HEK293 (cell line): ENCODE measurements at regions not wholly inside any gene's neighbourhood (a gene's known extent, or its start where the extent isn't known, plus 50 kb on each side); places are given as distances from the start of the nearest gene placed in this dataset.

Source experiments
- CTCF ChIA-PET: fragments of 350-600 bp; formaldehyde crosslinking; extraction: SDS; loops from one replicate; lab custom pipeline; 2021; ENCODE audit warnings: antibody characterized with exemption; lab: Yijun Ruan, JAX
- POLR2A ChIA-PET: fragments of 300-600 bp; formaldehyde crosslinking; extraction: SDS; loops from one replicate; lab custom pipeline; 2020; ENCODE audit warnings: antibody characterized with exemption, inconsistent platforms; lab: Yijun Ruan, JAX
- H3K27ac ChIP-seq: fragments of 200-500 bp; sonication (Bioruptor generic); 2 replicates; pipeline ENCODE4 v1.5.1; 2014; ENCODE audit warnings: low read depth, low read length, control low read depth, inconsistent platforms; ENCODE audit errors: extremely low read depth
- H3K36me3 ChIP-seq, 2 experiments: fragments of 200-500 bp in 1 of 2; sonication (Bioruptor generic) in 1 of 2; 1 replicate in 1 of 2; 2 replicates in 1 of 2; pipeline ENCODE4 v1.5.1; 2014 to 2017; ENCODE audit warnings: inconsistent platforms in 2 of 2, low read length in 2 of 2; ENCODE audit not compliant: control insufficient read depth in 2 of 2, insufficient read depth in 1 of 2
- H3K4me1 ChIP-seq: fragments of 200-500 bp; sonication (Bioruptor generic); 2 replicates; pipeline ENCODE4 v1.5.1; 2014; ENCODE audit warnings: mild to moderate bottlenecking, low read length, inconsistent platforms; ENCODE audit not compliant: control insufficient read depth, insufficient read depth
- H3K4me3 ChIP-seq: 2 replicates; pipeline ENCODE4 v1.5.1; 2011; ENCODE audit warnings: low read depth, mild to moderate bottlenecking, control low read depth, low read length, moderate library complexity
- H3K9me3 ChIP-seq: fragments of 200-500 bp; sonication (Bioruptor generic); 2 replicates; pipeline ENCODE4 v1.5.1; 2014; ENCODE audit warnings: low read depth, low read length, inconsistent platforms; ENCODE audit not compliant: control insufficient read depth, insufficient read depth
- INSM2 ChIP-seq: fragments of 450-650 bp; formaldehyde crosslinking; IDR thresholded peaks from 2 replicates; pipeline ENCODE4 v1.5.1; 2016; ENCODE audit warnings: missing biosample characterization, missing genetic modification characterization
- KLF1 ChIP-seq: fragments of 450-650 bp; formaldehyde crosslinking; IDR thresholded peaks from 2 replicates; pipeline ENCODE4 v1.5.1; 2016; ENCODE audit warnings: missing biosample characterization, missing genetic modification characterization
- KLF16 ChIP-seq: fragments of 450-650 bp; formaldehyde crosslinking; IDR thresholded peaks from 2 replicates; pipeline ENCODE4 v1.5.1; 2017; ENCODE audit warnings: missing biosample characterization, missing genetic modification characterization
- RBAK ChIP-seq: fragments of 450-650 bp; formaldehyde crosslinking; IDR thresholded peaks from 2 replicates; pipeline ENCODE4 v1.5.1; 2016; ENCODE audit warnings: missing biosample characterization, missing genetic modification characterization
- SCRT1 ChIP-seq: fragments of 450-650 bp; formaldehyde crosslinking; IDR thresholded peaks from 2 replicates; pipeline ENCODE4 v1.5.1; 2016; ENCODE audit warnings: missing biosample characterization, missing genetic modification characterization, borderline replicate concordance
- SCRT2 ChIP-seq: fragments of 450-650 bp; formaldehyde crosslinking; IDR thresholded peaks from 2 replicates; pipeline ENCODE4 v1.5.1; 2016; ENCODE audit warnings: missing biosample characterization, missing genetic modification characterization
- SETDB1 ChIP-seq: IDR thresholded peaks from one replicate; pipeline ENCODE4 v1.6.1; 2017; ENCODE audit warnings: mild to moderate bottlenecking, low read length, moderate library complexity, mixed read lengths; ENCODE audit not compliant: insufficient read length
- TCF7L2 ChIP-seq: IDR thresholded peaks from 2 replicates; pipeline ENCODE4 v1.6.1; 2011; ENCODE audit warnings: low read depth, mild to moderate bottlenecking, inconsistent platforms, low read length, moderate library complexity, borderline replicate concordance
- ZBTB44 ChIP-seq: fragments of 450-650 bp; IDR thresholded peaks from 2 replicates; pipeline ENCODE4 v1.5.1; 2018; ENCODE audit warnings: missing biosample characterization, mild to moderate bottlenecking, missing genetic modification characterization
- ZFP41 ChIP-seq: fragments of 450-650 bp; formaldehyde crosslinking; IDR thresholded peaks from 2 replicates; pipeline ENCODE4 v1.5.1; 2016; ENCODE audit warnings: missing biosample characterization, missing genetic modification characterization, borderline replicate concordance
- ZIC2 ChIP-seq: fragments of 450-650 bp; formaldehyde crosslinking; IDR thresholded peaks from 2 replicates; pipeline ENCODE4 v1.5.1; 2016; ENCODE audit warnings: missing biosample characterization, missing genetic modification characterization
- ZNF239 ChIP-seq: fragments of 450-650 bp; formaldehyde crosslinking; IDR thresholded peaks from 2 replicates; pipeline ENCODE4 v1.5.1; 2016; ENCODE audit warnings: missing biosample characterization, missing genetic modification characterization
- ZNF248 ChIP-seq: fragments of 450-650 bp; formaldehyde crosslinking; IDR thresholded peaks from 2 replicates; pipeline ENCODE4 v1.5.1; 2017; ENCODE audit warnings: missing biosample characterization, missing genetic modification characterization
- ZNF274 ChIP-seq, 2 experiments: fragments of 200-500 bp in 1 of 2; fragments of 450-650 bp in 1 of 2; sonication (Bioruptor generic) in 1 of 2; formaldehyde crosslinking in 1 of 2; IDR thresholded peaks; 2 replicates each; pipeline versions ENCODE4 v1.5.1 to v1.6.1; 2014 to 2016; ENCODE audit warnings: borderline replicate concordance in 1 of 2, inconsistent platforms in 1 of 2, low read length in 1 of 2, missing biosample characterization in 1 of 2, missing genetic modification characterization in 1 of 2
- ZNF350 ChIP-seq: fragments of 450-650 bp; formaldehyde crosslinking; IDR thresholded peaks from 2 replicates; pipeline ENCODE4 v1.5.0; 2017; ENCODE audit warnings: missing biosample characterization, mild to moderate bottlenecking, missing genetic modification characterization
- ZNF37A ChIP-seq: fragments of 450-650 bp; IDR thresholded peaks from 2 replicates; pipeline ENCODE4 v1.5.1; 2018; ENCODE audit warnings: missing biosample characterization, missing genetic modification characterization
- ZNF394 ChIP-seq: fragments of 450-650 bp; formaldehyde crosslinking; IDR thresholded peaks from 2 replicates; pipeline ENCODE4 v1.5.1; 2016; ENCODE audit warnings: missing biosample characterization, missing genetic modification characterization, mild to moderate bottlenecking, moderate library complexity, borderline replicate concordance
- ZNF555 ChIP-seq: fragments of 450-650 bp; formaldehyde crosslinking; conservative IDR thresholded peaks from 2 replicates; pipeline ENCODE4 v1.5.1; 2017; ENCODE audit warnings: missing biosample characterization, mild to moderate bottlenecking, missing genetic modification characterization, inconsistent platforms
- ZNF561 ChIP-seq: fragments of 450-650 bp; IDR thresholded peaks from 2 replicates; pipeline ENCODE4 v1.5.1; 2018; ENCODE audit warnings: missing biosample characterization, missing genetic modification characterization, borderline replicate concordance
- ZNF580 ChIP-seq: fragments of 450-650 bp; formaldehyde crosslinking; IDR thresholded peaks from 2 replicates; pipeline ENCODE4 v1.5.1; 2016; ENCODE audit warnings: missing biosample characterization, missing genetic modification characterization
- ZNF677 ChIP-seq: fragments of 450-650 bp; IDR thresholded peaks from 2 replicates; pipeline ENCODE4 v1.5.0; 2018; ENCODE audit warnings: missing biosample characterization, mild to moderate bottlenecking, missing genetic modification characterization, moderate library complexity
- ZNF830 ChIP-seq: fragments of 450-650 bp; IDR thresholded peaks from 2 replicates; pipeline ENCODE4 v1.5.0; 2018; ENCODE audit warnings: missing biosample characterization, missing genetic modification characterization, low read depth, mild to moderate bottlenecking, moderate library complexity
- ZNF843 ChIP-seq: fragments of 450-650 bp; formaldehyde crosslinking; IDR thresholded peaks from 2 replicates; pipeline ENCODE4 v1.5.1; 2016; ENCODE audit warnings: missing biosample characterization, missing genetic modification characterization
- ZSCAN30 ChIP-seq: fragments of 450-650 bp; IDR thresholded peaks from 2 replicates; pipeline ENCODE4 v1.5.1; 2018; ENCODE audit warnings: missing biosample characterization, mild to moderate bottlenecking, missing genetic modification characterization, moderate library complexity
- TF ChIP-seq, protein P1 (sequence below): fragments of 450-650 bp; formaldehyde crosslinking; IDR thresholded peaks from 2 replicates; pipeline ENCODE4 v1.5.1; 2016; ENCODE audit warnings: missing biosample characterization, missing genetic modification characterization
- TF ChIP-seq, protein P2 (sequence below): fragments of 450-650 bp; formaldehyde crosslinking; IDR thresholded peaks from 2 replicates; pipeline ENCODE4 v1.5.1; 2016; ENCODE audit warnings: missing biosample characterization, missing genetic modification characterization

DNA sequence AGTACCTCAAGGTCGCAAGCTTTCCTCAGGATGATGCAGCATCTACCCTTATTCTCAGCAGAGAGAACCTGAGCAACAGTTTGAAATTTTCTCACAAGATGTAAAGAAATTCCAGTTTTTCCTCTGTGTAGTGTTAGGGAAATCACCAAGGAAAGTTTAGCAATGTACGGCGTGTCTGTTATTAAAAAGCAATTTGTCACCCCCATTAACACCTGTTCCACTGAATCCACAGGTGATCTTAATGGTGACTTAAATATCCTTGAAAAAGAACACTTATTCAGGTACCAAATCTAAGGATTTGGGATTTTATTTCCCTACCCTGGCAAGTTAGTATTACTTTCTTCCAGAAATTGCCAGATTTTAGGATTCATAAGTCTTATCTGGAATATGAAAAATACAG, 77.9 kb upstream of the ATP10B start:
- H3K9me3 ChIP-seq = no peaks in the 10 kb centered on the region
- no peaks in the 10 kb centered on the region for H3K36me3 ChIP-seq
- CTCF ChIA-PET = no interaction called here
- TF ChIP-seq SCRT2 (tag by site-specific recombination) (peak; percentile 89), SCRT1 (tag by site-specific recombination) (peak; percentile 78; the same call in 1 of the 2 replicates), ZNF830 (tag by site-specific recombination) (no peak)
- TF ChIP-seq, all 188 proteins: peak for 2
- no peaks in the 10 kb centered on the region for H3K4me1 ChIP-seq
- no peak overlapping the region for H3K4me3 ChIP-seq
- POLR2A ChIA-PET = no interaction called here
- H3K27ac ChIP-seq = no peak overlapping the region

DNA sequence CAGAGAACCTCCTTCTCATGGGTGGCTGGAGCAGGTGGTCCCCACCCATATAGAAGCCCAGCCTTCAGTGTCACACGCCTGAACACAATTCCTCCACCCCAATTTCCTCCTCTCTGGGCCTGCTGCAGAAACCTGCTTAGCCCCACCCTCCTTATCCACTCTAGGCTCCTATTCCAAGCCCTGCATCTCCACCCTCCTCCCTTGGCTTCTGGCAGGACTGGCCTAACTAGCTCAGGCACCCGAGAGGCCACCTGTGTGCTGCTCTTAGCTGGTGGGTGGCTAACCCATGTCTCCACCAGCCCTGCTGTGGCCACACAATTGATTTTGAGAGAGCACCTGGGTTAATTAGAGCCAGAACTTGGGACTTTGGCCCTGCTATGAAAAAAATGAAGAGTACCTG, 77.3 kb upstream of the ATP10B start:
- 0 out of 2 replicates have a peak, but pooled peaks have one; percentile 16 for TF ChIP-seq KLF1 (tag by site-specific recombination)
- no peak for TF ChIP-seq TCF7L2
- no peak for TF ChIP-seq SETDB1
- no peak for TF ChIP-seq ZNF37A
- H3K36me3 ChIP-seq = no peaks in the 10 kb centered on the region
- ChIA-PET POLR2A (no interaction called here), CTCF (interaction anchor here (0.6 kb wide), 1 partner anchor 301 kb away, joined by 3 read pairs; no protein-coding TSS in a partner anchor)
- H3K4me1 ChIP-seq = no peaks in the 10 kb centered on the region
- no peak overlapping the region for H3K27ac ChIP-seq
- H3K9me3 ChIP-seq = no peaks in the 10 kb centered on the region
- no peak overlapping the region for H3K4me3 ChIP-seq

- ChIA-PET CTCF (no interaction called here), POLR2A (no interaction called here)
- Histone ChIP-seq H3K9me3 (no peaks in the 10 kb centered on the region), H3K36me3 (no peaks in the 10 kb centered on the region), H3K4me3 (no peak overlapping the region), H3K4me1 (no peaks in the 10 kb centered on the region), H3K27ac (no peak overlapping the region)
- TF ChIP-seq RBAK (tag by site-specific recombination) (no peak), ZIC2 (tag by site-specific recombination) (no peak), ZNF580 (tag by site-specific recombination) (0 out of 2 replicates have a peak, but pooled peaks have one; percentile 58), ZNF555 (tag by site-specific recombination) (no peak), SCRT2 (tag by site-specific recombination) (peak; percentile 66), ZNF394 (tag by site-specific recombination) (peak; percentile 14; the same call in 1 of the 2 replicates), ZBTB44 (tag by site-specific recombination) (peak; percentile 81), ZFP41 (no peak), ZNF248 (tag by site-specific recombination) (no peak), ZNF561 (no peak), INSM2 (tag by site-specific recombination) (no peak), ZNF677 (no peak), ZNF350 (tag by site-specific recombination) (no peak), ZNF843 (tag by site-specific recombination) (peak; percentile 90), KLF16 (tag by site-specific recombination) (no peak), ZNF239 (tag by site-specific recombination) (peak; percentile 35; the same call in 1 of the 2 replicates), ZNF274 (IDR thresholded peaks at IDR 0.05; ENCODE audit: low read length) (no peak), ZNF274 (tag by site-specific recombination; IDR thresholded peaks at IDR 0.05; ENCODE audit: borderline replicate concordance) (no peak), ZSCAN30 (tag by site-specific recombination) (no peak)
- TF ChIP-seq, protein P1, sequence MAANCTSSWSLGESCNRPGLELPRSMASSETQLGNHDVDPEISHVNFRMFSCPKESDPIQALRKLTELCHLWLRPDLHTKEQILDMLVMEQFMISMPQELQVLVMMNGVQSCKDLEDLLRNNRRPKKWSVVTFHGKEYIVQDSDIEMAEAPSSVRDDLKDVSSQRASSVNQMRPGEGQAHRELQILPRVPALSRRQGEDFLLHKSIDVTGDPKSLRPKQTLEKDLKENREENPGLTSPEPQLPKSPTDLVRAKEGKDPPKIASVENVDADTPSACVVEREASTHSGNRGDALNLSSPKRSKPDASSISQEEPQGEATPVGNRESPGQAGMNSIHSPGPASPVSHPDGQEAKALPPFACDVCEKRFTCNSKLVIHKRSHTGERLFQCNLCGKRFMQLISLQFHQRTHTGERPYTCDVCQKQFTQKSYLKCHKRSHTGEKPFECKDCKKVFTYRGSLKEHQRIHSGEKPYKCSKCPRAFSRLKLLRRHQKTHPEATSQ = no peak
- TF ChIP-seq, protein P2, sequence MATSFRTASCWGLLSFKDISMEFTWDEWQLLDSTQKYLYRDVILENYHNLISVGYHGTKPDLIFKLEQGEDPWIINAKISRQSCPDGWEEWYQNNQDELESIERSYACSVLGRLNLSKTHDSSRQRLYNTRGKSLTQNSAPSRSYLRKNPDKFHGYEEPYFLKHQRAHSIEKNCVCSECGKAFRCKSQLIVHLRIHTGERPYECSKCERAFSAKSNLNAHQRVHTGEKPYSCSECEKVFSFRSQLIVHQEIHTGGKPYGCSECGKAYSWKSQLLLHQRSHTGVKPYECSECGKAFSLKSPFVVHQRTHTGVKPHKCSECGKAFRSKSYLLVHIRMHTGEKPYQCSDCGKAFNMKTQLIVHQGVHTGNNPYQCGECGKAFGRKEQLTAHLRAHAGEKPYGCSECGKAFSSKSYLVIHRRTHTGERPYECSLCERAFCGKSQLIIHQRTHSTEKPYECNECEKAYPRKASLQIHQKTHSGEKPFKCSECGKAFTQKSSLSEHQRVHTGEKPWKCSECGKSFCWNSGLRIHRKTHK (tag by site-specific recombination) = no peak
Observed at GRCh38 chr5:160926428-160926827, 74.4 kb upstream of the ATP10B start.
